Lower leg skin (tissue), 4 donors: ENCODE measurements at regions not wholly inside any gene's neighbourhood (a gene's known extent, or its start where the extent isn't known, plus 50 kb on each side); places are given as distances from the start of the nearest gene placed in this dataset.

Experiments used
- DNase-seq, 2 donors: peaks; one replicate each; pipeline ENCODE4 v3.0.0-alpha.2; 2019; ENCODE audit warnings: low spot score in 2 of 2
- H3K4me3 ChIP-seq: fragments of 200-600 bp; sonication (generic); 2 replicates; pipeline ENCODE4 v1.5.1; 2017; ENCODE audit warnings: mild to moderate bottlenecking, low read depth; ENCODE audit not compliant: poor library complexity, severe bottlenecking
- CTCF ChIP-seq, 3 donors: fragments of 450-650 bp; IDR thresholded peaks; one replicate each; pipeline ENCODE4 v1.5.1; 2016; ENCODE audit warnings: antibody characterized with exemption in 3 of 3, mild to moderate bottlenecking in 3 of 3, moderate library complexity in 2 of 3
- POLR2A ChIP-seq, 2 donors: fragments of 450-650 bp; IDR thresholded peaks; one replicate each; pipeline ENCODE4 v1.6.1; 2016 to 2017; ENCODE audit warnings: antibody characterized with exemption in 2 of 2, mild to moderate bottlenecking in 1 of 2, moderate library complexity in 1 of 2
- WGBS, 2 donors: methylation state at CpG; one replicate each; pipeline ENCODE4 v1.1.5; 2018; 5-methylcytosine and 5-hydroxymethylcytosine counted together
- intact Hi-C: fragments of 100-400 bp; cut with DNase I; formaldehyde crosslinking; loops from one replicate; pipeline ENCODE4 v1.15.0; 2023; ENCODE audit warnings: low total_unique reads

DNA sequence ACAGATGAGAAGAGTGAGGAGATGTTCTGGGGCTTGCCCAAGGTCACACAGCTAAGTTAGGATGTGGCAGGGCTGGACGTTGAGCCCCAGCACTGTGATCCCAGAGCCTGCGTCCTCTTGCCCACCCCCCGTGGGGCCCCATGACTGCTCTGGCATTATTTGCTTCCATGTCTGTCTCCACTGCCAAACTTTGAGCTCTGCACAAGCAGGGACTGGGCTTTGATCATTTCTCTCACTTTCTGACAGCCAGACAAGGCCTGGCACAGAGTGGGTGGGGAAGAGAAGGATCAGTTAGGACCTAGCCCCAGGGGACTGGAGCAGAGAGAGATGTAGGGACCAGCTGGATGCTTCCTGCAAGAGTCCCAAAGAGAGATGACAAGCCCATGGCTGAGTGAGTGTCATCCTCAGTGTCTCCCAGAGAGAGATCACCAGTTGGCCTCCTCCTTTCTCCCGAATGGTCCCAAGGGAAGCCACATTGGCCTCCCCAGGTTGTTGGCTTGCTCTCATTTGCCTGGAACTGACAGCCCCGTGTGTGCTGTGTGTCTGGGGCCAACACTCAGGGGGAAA lies 126.7 kb upstream of the PWP1 start:
- intact Hi-C loops = no loop called here
- peak in 1 of 2 donors; percentile 68 for DNase-seq
- TF ChIP-seq CTCF (IDR thresholded peaks at IDR 0.05) (peak in 1 of 3 donors; percentile 38), POLR2A (IDR thresholded peaks at IDR 0.05) (no peak)
- 29 to 52% methylated on average over 5 of the region's 5 CpGs for WGBS, 2 donors
- H3K4me3 ChIP-seq = no peak overlapping the region

DNA sequence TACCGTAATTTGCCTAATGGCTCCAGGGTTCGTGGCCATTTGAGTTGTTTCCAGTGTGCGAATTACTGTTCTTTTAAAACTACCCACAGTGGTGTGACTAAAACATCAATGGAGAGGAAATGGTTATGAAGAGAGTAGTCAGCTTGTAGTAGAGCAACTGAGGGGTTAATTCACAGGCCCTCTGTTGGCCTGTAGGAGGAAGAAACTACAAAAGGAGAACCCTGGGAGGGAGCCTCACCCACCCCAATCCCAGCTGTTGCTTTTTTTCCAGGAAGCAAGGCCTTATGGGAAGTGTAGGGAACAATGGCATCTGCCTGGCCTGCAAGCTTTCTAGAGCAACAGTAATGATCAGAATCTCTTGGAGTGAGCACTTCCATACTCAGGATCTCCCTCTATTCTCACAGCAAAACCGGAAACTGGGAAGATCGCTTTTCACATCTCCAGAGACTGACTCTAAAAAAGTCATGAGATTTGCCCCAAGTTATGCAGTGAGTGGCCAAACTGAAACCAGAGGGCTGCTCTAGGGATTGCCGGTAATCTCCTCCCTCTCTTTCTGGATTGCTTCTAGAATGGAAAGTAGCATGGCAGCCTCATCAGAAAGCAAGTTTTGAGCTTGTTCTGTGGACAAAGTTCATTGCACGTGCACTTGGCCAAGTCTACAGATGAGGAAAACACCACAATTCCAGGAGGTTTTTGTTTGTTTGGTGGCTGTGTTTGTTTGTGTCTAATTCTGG lies 125.3 kb upstream of the PWP1 start:
- no peak overlapping the region for H3K4me3 ChIP-seq
- TF ChIP-seq CTCF (IDR thresholded peaks at IDR 0.05) = no peak
- no peak for TF ChIP-seq POLR2A (IDR thresholded peaks at IDR 0.05)
- intact Hi-C loops = no loop called here
- DNase-seq = peak in 1 of 2 donors; percentile 37
- WGBS, 2 donors = 46 to 48% methylated on average over 7 of the region's 7 CpGs

DNA sequence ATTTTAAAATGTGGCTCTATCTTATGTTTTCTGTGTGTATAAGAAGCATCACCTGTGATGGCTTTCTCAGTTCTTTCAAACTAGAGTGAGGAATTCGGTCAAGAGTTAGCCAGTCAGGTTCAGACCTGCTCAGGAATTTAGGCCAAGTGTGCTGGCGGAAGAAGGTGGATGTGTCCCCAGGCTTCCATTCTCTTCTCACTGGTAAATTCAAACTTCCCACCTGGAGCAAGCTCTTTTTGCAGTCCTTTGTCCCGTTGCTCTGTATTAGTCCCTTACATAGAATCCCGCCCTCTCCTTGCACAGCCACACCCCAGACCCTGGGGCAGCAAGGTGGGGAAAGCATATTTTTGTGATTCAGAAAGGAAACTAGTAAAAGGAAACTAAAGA lies 124.7 kb upstream of the PWP1 start:
- no peak for TF ChIP-seq POLR2A (IDR thresholded peaks at IDR 0.05)
- 55 to 59% methylated on average over 4 of the region's 4 CpGs for whole genome bisulfite sequencing, 2 donors
- DNase-seq = peak in 1 of 2 donors; percentile 58
- H3K4me3 ChIP-seq = no peak overlapping the region
- intact Hi-C loops = no loop called here

DNA sequence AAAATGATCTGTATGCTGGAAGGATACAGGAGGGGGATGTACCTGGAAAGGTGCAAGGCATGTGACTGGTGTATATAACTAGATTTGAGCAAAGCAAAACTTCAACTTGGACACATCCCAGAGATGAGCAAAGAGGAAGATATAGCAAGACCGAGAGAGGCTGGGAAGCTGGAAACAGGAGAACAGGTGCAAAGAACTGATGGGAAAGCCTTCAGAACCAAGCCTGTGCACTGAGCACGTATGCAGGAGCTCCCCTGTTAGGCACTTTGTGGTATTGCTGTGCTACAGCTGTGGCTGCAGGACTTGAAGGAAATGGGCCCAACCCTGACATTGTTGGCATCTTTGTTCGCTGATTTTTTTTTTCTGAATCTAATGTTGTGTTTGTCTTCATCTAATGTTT lies 120.7 kb upstream of the PWP1 start:
- peak in 1 of 2 donors; percentile 46 for DNase-seq
- intact Hi-C loops = no loop called here
- no peak for TF ChIP-seq CTCF (IDR thresholded peaks at IDR 0.05)
- no peak for TF ChIP-seq POLR2A (IDR thresholded peaks at IDR 0.05)
- H3K4me3 ChIP-seq = no peak overlapping the region
- 47 to 52% methylated on average over 3 of the region's 3 CpGs for WGBS, 2 donors

- TF ChIP-seq POLR2A (IDR thresholded peaks at IDR 0.05) = no peak
- no peak for TF ChIP-seq CTCF (IDR thresholded peaks at IDR 0.05)
- 75 to 77% methylated on average over 5 of the region's 5 CpGs for WGBS, 2 donors
- intact Hi-C loops = no loop called here
- DNase-seq = peak in 1 of 2 donors; percentile 60
- H3K4me3 ChIP-seq = no peak overlapping the region
These were observed 120.0 kb upstream of the PWP1 start for GRCh38 chr12:107565551-107565950.

DNA sequence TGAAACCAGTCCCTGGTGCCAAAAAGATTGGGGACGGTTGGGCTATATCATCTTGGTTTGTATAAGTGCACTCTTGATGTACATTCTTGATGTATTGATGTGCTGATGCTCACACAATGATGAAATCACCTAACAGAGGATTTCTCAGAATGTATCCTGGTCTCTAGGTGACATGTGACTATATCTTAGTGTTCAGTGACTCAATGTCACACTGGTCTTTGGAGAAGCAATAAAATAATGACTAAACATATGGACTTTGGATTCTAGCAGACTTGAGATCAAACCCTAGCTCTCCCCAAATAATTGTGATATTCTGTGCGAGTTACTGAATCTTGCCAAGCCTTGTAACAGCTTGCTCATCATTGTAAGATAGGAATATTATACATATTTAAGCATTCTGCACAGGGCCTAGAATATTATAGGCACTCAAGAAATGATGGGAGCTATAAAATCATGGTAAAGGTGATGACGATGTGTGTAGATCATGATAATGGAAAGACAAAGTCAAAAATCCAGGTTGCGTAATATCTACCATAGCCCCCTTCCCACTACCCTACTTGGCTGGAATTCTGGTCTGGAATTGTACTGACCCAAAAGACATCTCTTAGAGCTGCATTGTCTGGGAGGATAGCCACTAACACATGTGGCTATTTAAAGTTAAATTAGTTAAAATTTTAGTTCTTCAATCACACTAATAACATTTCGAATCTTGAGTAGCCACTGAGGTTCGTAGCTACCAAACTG lies 117.6 kb upstream of the PWP1 start:
- 93 to 96% methylated on average over 6 of the region's 6 CpGs for WGBS, 2 donors
- no peak for TF ChIP-seq CTCF (IDR thresholded peaks at IDR 0.05)
- no peak for TF ChIP-seq POLR2A (IDR thresholded peaks at IDR 0.05)
- intact Hi-C loops = no loop called here
- no peak overlapping the region for H3K4me3 ChIP-seq
- DNase-seq = no peak
